Activated naive CD8-positive, alpha-beta T cell treated with anti-CD3 and anti-CD28 coated beads for 36 hours (primary cell): ENCODE measurements at regions not wholly inside any gene's neighbourhood (a gene's known extent, or its start where the extent isn't known, plus 50 kb on each side); places are given as distances from the start of the nearest gene placed in this dataset.

Experiments used
- DNase-seq: peaks from one replicate; pipeline ENCODE4 v3.0.0; 2021
- H3K27ac Mint-ChIP-seq: one replicate; pipeline ENCODE4 v1.8.0; 2022; ENCODE audit warnings: mild to moderate bottlenecking, moderate library complexity, mixed read lengths
- H3K27me3 Mint-ChIP-seq: one replicate; pipeline ENCODE4 v1.8.0; 2022; ENCODE audit warnings: mild to moderate bottlenecking, mixed read lengths
- H3K36me3 Mint-ChIP-seq: one replicate; pipeline ENCODE4 v1.8.0; 2021; ENCODE audit warnings: mild to moderate bottlenecking, mixed read lengths
- H3K4me1 Mint-ChIP-seq: one replicate; pipeline ENCODE4 v1.8.0; 2021; ENCODE audit warnings: mixed read lengths
- H3K4me3 Mint-ChIP-seq: one replicate; pipeline ENCODE4 v1.8.0; 2022; ENCODE audit warnings: mild to moderate bottlenecking, moderate library complexity, mixed read lengths
- H3K9me3 Mint-ChIP-seq: one replicate; pipeline ENCODE4 v1.8.0; 2022; ENCODE audit warnings: mixed read lengths

GRCh38 chr9:107989544-107989943 is 500.0 kb upstream of the KLF4 start:
- H3K9me3 Mint-ChIP-seq = no peaks in the 10 kb centered on the region
- no peaks in the 10 kb centered on the region for H3K4me1 Mint-ChIP-seq
- no peak for DNase-seq
- H3K27ac Mint-ChIP-seq = no peak overlapping the region
- H3K36me3 Mint-ChIP-seq = no peaks in the 10 kb centered on the region
- H3K27me3 Mint-ChIP-seq = peaks cover 3% of the 10 kb centered on the region
- no peak overlapping the region for H3K4me3 Mint-ChIP-seq

- Mint-ChIP-seq H3K27me3 (peaks cover 3% of the 10 kb centered on the region), H3K4me1 (no peaks in the 10 kb centered on the region), H3K36me3 (no peaks in the 10 kb centered on the region), H3K9me3 (no peaks in the 10 kb centered on the region), H3K4me3 (no peak overlapping the region), H3K27ac (no peak overlapping the region)
- no peak for DNase-seq
Measured at GRCh38 chr9:107989099-107989498, 499.5 kb upstream of the KLF4 start.

- Mint-ChIP-seq H3K27ac (no peak overlapping the region), H3K4me3 (no peak overlapping the region), H3K36me3 (no peaks in the 10 kb centered on the region), H3K27me3 (peaks cover 3% of the 10 kb centered on the region), H3K4me1 (no peaks in the 10 kb centered on the region), H3K9me3 (peaks cover 2% of the 10 kb centered on the region)
- no peak for DNase-seq
Measured at GRCh38 chr9:107984956-107985355, 495.4 kb upstream of the KLF4 start.

GRCh38 chr9:107983762-107984161 is 494.2 kb upstream of the KLF4 start:
- Mint-ChIP-seq H3K4me3 (no peak overlapping the region), H3K27ac (no peak overlapping the region), H3K4me1 (no peaks in the 10 kb centered on the region), H3K27me3 (peaks cover 3% of the 10 kb centered on the region), H3K9me3 (peaks cover 2% of the 10 kb centered on the region), H3K36me3 (no peaks in the 10 kb centered on the region)
- DNase-seq = no peak

GRCh38 chr9:107983181-107983603 is 493.6 kb upstream of the KLF4 start:
- DNase-seq = no peak
- Mint-ChIP-seq H3K9me3 (peaks cover 2% of the 10 kb centered on the region), H3K27ac (no peak overlapping the region), H3K27me3 (peaks cover 3% of the 10 kb centered on the region), H3K4me1 (no peaks in the 10 kb centered on the region), H3K36me3 (no peaks in the 10 kb centered on the region), H3K4me3 (no peak overlapping the region)

DNA sequence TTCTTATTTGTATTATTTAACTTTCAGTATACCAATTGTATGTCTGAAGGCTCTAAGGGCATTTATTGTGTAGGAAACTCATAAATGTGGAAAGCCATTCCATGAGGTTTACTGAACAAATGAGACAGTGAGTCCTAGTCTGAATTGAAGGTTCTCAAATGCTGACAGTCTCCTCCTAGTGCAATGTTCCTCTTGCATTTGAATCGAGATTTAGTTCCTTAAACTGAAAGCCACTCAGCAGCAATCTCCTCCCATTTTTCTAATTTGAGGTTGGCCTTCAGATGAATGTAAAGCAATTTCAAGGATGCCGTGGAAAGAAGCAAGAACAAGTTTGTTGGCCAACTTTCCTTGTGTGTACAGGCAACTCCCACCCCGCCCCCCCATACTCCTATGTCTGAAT is 493.2 kb upstream of the KLF4 start:
- Mint-ChIP-seq H3K4me1 (no peaks in the 10 kb centered on the region), H3K4me3 (no peak overlapping the region), H3K9me3 (peaks cover 2% of the 10 kb centered on the region), H3K27me3 (peaks cover 2% of the 10 kb centered on the region), H3K27ac (no peak overlapping the region), H3K36me3 (no peaks in the 10 kb centered on the region)
- no peak for DNase-seq

DNA sequence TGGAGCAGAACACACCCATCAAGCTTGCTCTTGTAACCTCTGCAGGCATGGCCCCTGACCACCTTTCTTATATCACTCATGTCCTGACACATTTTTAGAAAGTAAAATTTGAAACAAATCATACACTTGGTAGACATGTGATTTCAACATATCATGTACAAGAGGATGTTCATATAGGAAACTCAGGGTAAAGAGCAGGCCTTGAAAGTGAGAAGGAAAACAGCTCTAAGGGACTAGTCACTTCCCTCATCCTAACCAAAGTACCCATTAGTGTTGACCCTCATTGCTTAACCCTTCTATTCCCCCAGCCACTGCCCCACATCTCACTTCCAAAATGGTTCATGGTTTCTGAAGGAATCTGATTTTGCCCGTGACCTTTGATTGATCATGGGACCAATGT is 492.4 kb upstream of the KLF4 start:
- no peaks in the 10 kb centered on the region for H3K36me3 Mint-ChIP-seq
- no peaks in the 10 kb centered on the region for H3K27me3 Mint-ChIP-seq
- peaks cover 2% of the 10 kb centered on the region for H3K9me3 Mint-ChIP-seq
- no peak overlapping the region for H3K4me3 Mint-ChIP-seq
- DNase-seq = no peak
- H3K4me1 Mint-ChIP-seq = no peaks in the 10 kb centered on the region
- H3K27ac Mint-ChIP-seq = no peak overlapping the region

- no peak overlapping the region for H3K27ac Mint-ChIP-seq
- DNase-seq = no peak
- no peaks in the 10 kb centered on the region for H3K36me3 Mint-ChIP-seq
- H3K4me1 Mint-ChIP-seq = no peaks in the 10 kb centered on the region
- no peaks in the 10 kb centered on the region for H3K27me3 Mint-ChIP-seq
- peaks cover 3% of the 10 kb centered on the region for H3K9me3 Mint-ChIP-seq
- no peak overlapping the region for H3K4me3 Mint-ChIP-seq
Measured at GRCh38 chr9:107980984-107981383, 491.4 kb upstream of the KLF4 start.

DNA sequence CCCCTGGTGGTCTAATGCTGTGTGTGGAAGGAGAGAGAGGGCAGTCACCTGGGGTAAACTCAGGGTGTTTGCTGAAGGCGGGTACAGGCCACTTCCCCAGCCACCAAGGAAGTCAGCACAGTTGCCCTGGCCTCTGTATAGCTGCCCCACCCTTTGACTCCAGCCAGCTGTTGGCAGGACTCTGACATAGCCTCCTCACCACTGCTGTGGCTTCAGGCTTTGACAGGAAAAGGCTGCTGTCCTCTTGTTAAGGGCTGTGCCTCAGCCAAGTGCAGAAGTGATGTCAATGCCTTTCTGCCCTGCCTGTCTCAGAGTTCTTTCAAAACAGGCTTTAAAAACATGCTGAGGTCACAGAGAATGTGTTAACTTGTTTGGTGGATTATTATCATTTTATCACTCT is 487.2 kb upstream of the KLF4 start:
- Mint-ChIP-seq H3K36me3 (no peaks in the 10 kb centered on the region), H3K27me3 (no peaks in the 10 kb centered on the region), H3K4me3 (no peak overlapping the region), H3K27ac (no peak overlapping the region), H3K9me3 (peaks cover 6% of the 10 kb centered on the region), H3K4me1 (no peaks in the 10 kb centered on the region)
- DNase-seq = no peak

DNA sequence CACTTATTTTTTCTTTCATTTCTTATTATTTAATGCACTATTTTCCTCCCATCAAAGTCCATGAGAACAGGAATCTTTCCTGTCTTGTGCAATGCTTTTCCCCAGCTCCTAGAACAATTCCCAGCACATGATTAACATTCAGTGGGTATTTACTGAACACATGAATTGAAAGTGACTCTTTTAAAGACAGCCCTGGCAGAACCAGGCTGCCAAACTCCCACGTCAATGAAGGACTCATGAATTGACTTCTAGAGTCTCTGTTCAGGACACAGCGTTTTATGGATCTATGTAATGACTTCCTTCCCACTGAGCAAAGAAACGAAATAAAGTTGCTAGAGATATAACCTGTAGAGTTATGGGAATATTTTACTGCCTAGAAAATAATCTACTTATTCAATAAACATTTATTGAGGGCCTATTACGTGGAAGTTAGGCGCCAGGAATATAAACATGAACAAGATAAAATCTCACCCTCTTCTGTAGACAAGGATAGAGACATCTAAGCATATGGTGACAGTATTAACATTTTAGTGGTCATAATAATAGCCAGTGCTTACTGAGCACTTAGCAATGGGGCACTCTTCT is 485.9 kb upstream of the KLF4 start:
- Mint-ChIP-seq H3K9me3 (peaks cover 6% of the 10 kb centered on the region), H3K27me3 (no peaks in the 10 kb centered on the region), H3K4me3 (no peak overlapping the region), H3K27ac (no peak overlapping the region), H3K4me1 (no peaks in the 10 kb centered on the region), H3K36me3 (no peaks in the 10 kb centered on the region)
- no peak for DNase-seq

DNA sequence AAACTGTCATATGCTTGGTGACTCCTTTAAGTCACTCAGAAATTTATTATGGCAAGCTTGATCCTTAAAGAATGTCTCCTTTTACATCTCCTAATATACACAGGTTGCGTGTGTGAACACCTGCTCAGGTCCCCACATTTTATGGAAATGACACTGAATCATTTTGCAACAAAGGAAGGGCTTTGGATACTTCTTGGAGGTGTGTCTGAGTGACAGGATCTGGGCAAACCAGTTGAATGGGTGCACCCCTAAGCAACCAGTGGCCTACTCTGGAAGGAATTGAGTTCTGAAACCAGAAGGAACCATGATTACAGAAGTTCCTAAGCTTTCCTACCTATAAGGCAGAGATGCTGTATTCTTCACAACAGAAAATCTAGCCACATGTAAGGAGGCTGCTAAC is 483.9 kb upstream of the KLF4 start:
- no peak overlapping the region for H3K27ac Mint-ChIP-seq
- H3K36me3 Mint-ChIP-seq = no peaks in the 10 kb centered on the region
- H3K27me3 Mint-ChIP-seq = no peaks in the 10 kb centered on the region
- peaks cover 6% of the 10 kb centered on the region for H3K9me3 Mint-ChIP-seq
- no peaks in the 10 kb centered on the region for H3K4me1 Mint-ChIP-seq
- H3K4me3 Mint-ChIP-seq = no peak overlapping the region
- DNase-seq = no peak

- Mint-ChIP-seq H3K36me3 (no peaks in the 10 kb centered on the region), H3K27ac (no peak overlapping the region), H3K9me3 (peaks cover 6% of the 10 kb centered on the region), H3K4me1 (no peaks in the 10 kb centered on the region), H3K27me3 (no peaks in the 10 kb centered on the region), H3K4me3 (no peak overlapping the region)
- no peak for DNase-seq
Measured at GRCh38 chr9:107972346-107972745, 482.8 kb upstream of the KLF4 start.

GRCh38 chr9:107971241-107971640 is 481.7 kb upstream of the KLF4 start:
- Mint-ChIP-seq H3K4me1 (no peaks in the 10 kb centered on the region), H3K27ac (no peak overlapping the region), H3K27me3 (no peaks in the 10 kb centered on the region), H3K9me3 (peaks cover 6% of the 10 kb centered on the region), H3K4me3 (no peak overlapping the region), H3K36me3 (no peaks in the 10 kb centered on the region)
- no peak for DNase-seq

- no peaks in the 10 kb centered on the region for H3K4me1 Mint-ChIP-seq
- no peak overlapping the region for H3K4me3 Mint-ChIP-seq
- no peaks in the 10 kb centered on the region for H3K36me3 Mint-ChIP-seq
- H3K27me3 Mint-ChIP-seq = no peaks in the 10 kb centered on the region
- H3K27ac Mint-ChIP-seq = no peak overlapping the region
- DNase-seq = no peak
- peaks cover 5% of the 10 kb centered on the region for H3K9me3 Mint-ChIP-seq
Measured at GRCh38 chr9:107970726-107971125, 481.2 kb upstream of the KLF4 start.

- Mint-ChIP-seq H3K36me3 (no peaks in the 10 kb centered on the region), H3K27ac (no peak overlapping the region), H3K4me3 (no peak overlapping the region), H3K4me1 (no peaks in the 10 kb centered on the region), H3K9me3 (peaks cover 5% of the 10 kb centered on the region), H3K27me3 (no peaks in the 10 kb centered on the region)
- no peak for DNase-seq
Measured at GRCh38 chr9:107969727-107970126, 480.2 kb upstream of the KLF4 start.

GRCh38 chr9:107969141-107969540 is 479.6 kb upstream of the KLF4 start:
- Mint-ChIP-seq H3K4me3 (no peak overlapping the region), H3K36me3 (no peaks in the 10 kb centered on the region), H3K9me3 (peaks cover 1% of the 10 kb centered on the region), H3K4me1 (no peaks in the 10 kb centered on the region), H3K27me3 (no peaks in the 10 kb centered on the region), H3K27ac (no peak overlapping the region)
- DNase-seq = no peak

DNA sequence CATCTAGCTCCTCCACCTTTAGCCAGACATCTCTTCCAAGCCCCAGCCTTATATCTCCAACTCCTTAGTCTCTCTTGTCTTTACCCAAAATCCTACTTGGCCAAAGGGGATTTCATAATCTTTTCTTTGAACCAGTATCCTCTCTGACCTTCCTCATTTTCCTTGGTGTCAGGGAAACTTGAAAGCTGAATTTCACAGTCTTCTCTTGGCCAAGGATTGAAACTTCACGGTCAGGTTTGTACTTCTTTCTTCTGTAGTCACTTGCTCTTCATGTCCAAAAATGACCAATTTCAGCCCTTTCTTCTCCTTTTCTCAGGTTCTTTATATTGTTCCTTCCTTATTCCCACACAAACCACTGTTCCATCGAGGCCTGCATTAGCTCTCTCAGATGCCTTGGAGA is 473.7 kb upstream of the KLF4 start:
- no peak overlapping the region for H3K4me3 Mint-ChIP-seq
- H3K9me3 Mint-ChIP-seq = peaks cover 2% of the 10 kb centered on the region
- no peak overlapping the region for H3K27ac Mint-ChIP-seq
- H3K4me1 Mint-ChIP-seq = no peaks in the 10 kb centered on the region
- H3K36me3 Mint-ChIP-seq = no peaks in the 10 kb centered on the region
- DNase-seq = no peak
- H3K27me3 Mint-ChIP-seq = no peaks in the 10 kb centered on the region
